Transverse colon (tissue), 4 donors: ENCODE measurements at regions not wholly inside any gene's neighbourhood (a gene's known extent, or its start where the extent isn't known, plus 50 kb on each side); places are given as distances from the start of the nearest gene placed in this dataset.

Experiments
- CTCF ChIP-seq, 5 experiments: fragments of 200-600 bp in 3 of 5; fragments of 450-650 bp in 2 of 5; sonication (generic) in 3 of 5; IDR thresholded peaks; 1 replicate in 2 of 5; 2 replicates in 3 of 5; pipeline ENCODE4 v1.5.1; 2016 to 2017; ENCODE audit warnings: antibody characterized with exemption in 5 of 5, inconsistent platforms in 3 of 5, mild to moderate bottlenecking in 2 of 5, moderate library complexity in 1 of 5
- EP300 ChIP-seq: sonication (generic); formaldehyde crosslinking; IDR thresholded peaks from one replicate; pipeline ENCODE4 v1.6.1; 2017; ENCODE audit warnings: antibody characterized with exemption, low read depth
- POLR2A ChIP-seq: fragments of 450-650 bp; IDR thresholded peaks from one replicate; pipeline ENCODE4 v1.6.1; 2016; ENCODE audit warnings: antibody characterized with exemption, mild to moderate bottlenecking, moderate library complexity
- POLR2AphosphoS5 ChIP-seq, 3 donors: sonication (generic); formaldehyde crosslinking; IDR thresholded peaks; one replicate each; pipeline ENCODE4 v1.6.1; 2016; ENCODE audit warnings: antibody characterized with exemption in 3 of 3

GRCh38 chr13:80611310-80611709, 270.4 kb upstream of the SPRY2 start:
- TF ChIP-seq EP300 (no peak), CTCF (IDR thresholded peaks at IDR 0.05) (no peak), POLR2AphosphoS5 (IDR thresholded peaks at IDR 0.05) (no peak), POLR2A (no peak)
